ENCODE measurements at regions not wholly inside any gene's neighbourhood (a gene's known extent, or its start where the extent isn't known, plus 50 kb on each side); places are given as distances from the start of the nearest gene placed in this dataset.

GRCh38 chr6:19395316-19395715 lies 441.9 kb upstream of the ID4 start:
- H3K4me2 ChIP-seq (ENCODE audit: low read length), result no peak overlapping the region
- DNase-seq (ENCODE audit: low read depth, low spot score) (no peak), ATAC-seq (no peak)
- H2AFZ ChIP-seq (ENCODE audit: low read depth, low read length, poor library complexity, severe bottlenecking), result no peak overlapping the region
- H3K9me2 ChIP-seq (ENCODE audit: insufficient read depth), result no peaks in the 10 kb centered on the region
- H4K20me1 ChIP-seq (ENCODE audit: insufficient read depth), result no peaks in the 10 kb centered on the region
- intact Hi-C loops (cut with micrococcal nuclease), result no loop called here
- RAD21 ChIA-PET (ENCODE audit: low non-redundant PET in 1 of 2, low total read pairs in 2 of 2, uncharacterized antibody in 2 of 2, unreplicated experiment in 2 of 2), result no interaction called here
- H3K9me3 ChIP-seq (ENCODE audit: control insufficient read depth in 1 of 2, insufficient read depth in 1 of 2, low read depth in 1 of 2, low read length in 2 of 2), result no peaks in the 10 kb centered on the region
- no peak overlapping the region for H3K4me3 ChIP-seq (replicated peaks in 1 of 2; ENCODE audit: low read depth in 1 of 2, low read length in 2 of 2)
- no peaks in the 10 kb centered on the region for H3K36me3 ChIP-seq (ENCODE audit: control insufficient read depth in 1 of 2, insufficient read depth in 2 of 2, low read length in 2 of 2)
- H3K27ac ChIP-seq (ENCODE audit: low read depth, low read length), result no peak overlapping the region
- BruUV-seq (replicated peaks), result no TSS peak
- no peak overlapping the region for H3K9ac ChIP-seq (ENCODE audit: low read length)
- CTCF ChIA-PET, result no interaction called here
- POLR2A ChIA-PET, result interaction anchor here (0.6 kb wide), 1 partner anchor 22 kb away, joined by 4 read pairs; no protein-coding TSS in a partner anchor
- no peaks in the 10 kb centered on the region for H3K27me3 ChIP-seq (ENCODE audit: insufficient read depth, low read length)
- no peaks in the 10 kb centered on the region for H3K79me2 ChIP-seq (ENCODE audit: insufficient read depth, low read length)
- TF ChIP-seq ELF1 (IDR thresholded peaks at IDR 0.05; ENCODE audit: borderline replicate concordance, low read depth) (no peak), YY1 (IDR thresholded peaks at IDR 0.05; ENCODE audit: extremely low read depth, insufficient replicate concordance, low read depth, low read length) (no peak), CBX3 (IDR thresholded peaks at IDR 0.05; ENCODE audit: low read depth) (no peak), SP1 (IDR thresholded peaks at IDR 0.05; ENCODE audit: low read depth) (no peak), REST (IDR thresholded peaks at IDR 0.05; ENCODE audit: low read depth) (no peak), ATF3 (IDR thresholded peaks at IDR 0.05) (no peak), EGR1 (IDR thresholded peaks at IDR 0.05; ENCODE audit: low read depth) (no peak), TCF7L2 (IDR thresholded peaks at IDR 0.05; ENCODE audit: borderline replicate concordance, extremely low read depth, insufficient read depth, insufficient read length) (no peak), RAD21 (IDR thresholded peaks at IDR 0.05; ENCODE audit: low read depth) (no peak), EZH2 (IDR thresholded peaks at IDR 0.05) (no peak), SRF (IDR thresholded peaks at IDR 0.05; ENCODE audit: low read depth) (no peak), CEBPB (IDR thresholded peaks at IDR 0.05; ENCODE audit: low read depth) (no peak), ZBTB33 (IDR thresholded peaks at IDR 0.05; ENCODE audit: extremely low read depth, insufficient replicate concordance, low read length) (no peak), CTCF (IDR thresholded peaks at IDR 0.05 in 2 of 3, conservative IDR thresholded peaks at IDR 0.05 in 1 of 3; ENCODE audit: borderline replicate concordance in 1 of 3, insufficient read depth in 1 of 3, low read depth in 2 of 3, low read length in 2 of 3) (no peak), POLR2AphosphoS5 (IDR thresholded peaks at IDR 0.05; ENCODE audit: low read depth, low read length) (no peak), FOSL1 (IDR thresholded peaks at IDR 0.05; ENCODE audit: low read depth) (no peak), SIN3A (IDR thresholded peaks at IDR 0.05; ENCODE audit: low read depth) (no peak)
- no peaks in the 10 kb centered on the region for H3K4me1 ChIP-seq (ENCODE audit: control insufficient read depth in 1 of 2, insufficient read depth in 2 of 2, low read length in 2 of 2)
